HG03066 (cell line): ENCODE measurements at regions not wholly inside any gene's neighbourhood (a gene's known extent, or its start where the extent isn't known, plus 50 kb on each side); places are given as distances from the start of the nearest gene placed in this dataset.

ENCODE experiments used
- ATAC-seq: cut with Tn5 transposase; IDR thresholded peaks from one replicate; pipeline ENCODE4 v1.9.1; 2021; ENCODE audit warnings: low read depth; ENCODE audit not compliant: unreplicated experiment

DNA sequence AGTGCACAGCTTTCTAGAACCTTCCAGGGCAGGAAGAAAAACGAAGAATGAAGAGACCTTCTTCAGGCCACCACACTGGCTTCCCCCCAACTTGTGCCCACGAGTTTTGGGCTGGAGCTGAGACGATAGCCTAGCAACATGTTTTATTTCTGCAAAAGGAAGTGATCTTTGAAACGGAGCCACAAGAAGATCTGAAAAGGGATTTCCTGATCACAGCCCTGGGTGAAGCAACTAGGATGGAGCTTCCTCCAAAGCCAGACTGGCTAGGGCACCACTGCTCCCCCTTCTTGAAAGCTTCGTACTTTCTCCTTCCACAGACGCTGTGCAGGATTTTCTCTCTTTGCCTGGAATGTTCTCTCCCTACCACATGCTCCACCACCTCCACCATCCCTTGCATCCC lies 418.3 kb downstream of the MED13L start:
- ATAC-seq, result no peak

DNA sequence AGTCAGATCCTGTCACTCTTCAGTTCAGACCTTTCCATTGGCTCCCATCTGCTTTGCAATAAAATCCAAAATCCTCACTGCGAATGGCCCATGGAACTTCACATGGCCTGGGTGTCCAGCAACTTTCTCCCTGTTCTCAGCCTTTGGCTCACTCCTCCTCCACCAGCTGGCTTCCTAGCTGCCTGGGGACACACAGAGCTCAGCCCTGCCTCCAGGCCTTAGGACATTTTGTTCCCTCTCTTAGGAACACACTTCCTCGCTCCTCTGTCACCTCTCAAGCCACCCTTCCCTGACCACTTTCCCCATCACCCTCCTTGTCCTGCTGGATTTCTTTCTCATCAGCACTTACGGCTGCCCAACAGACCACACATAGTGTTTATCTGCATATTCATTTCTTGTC lies 419.6 kb downstream of the MED13L start:
- no peak for ATAC-seq

DNA sequence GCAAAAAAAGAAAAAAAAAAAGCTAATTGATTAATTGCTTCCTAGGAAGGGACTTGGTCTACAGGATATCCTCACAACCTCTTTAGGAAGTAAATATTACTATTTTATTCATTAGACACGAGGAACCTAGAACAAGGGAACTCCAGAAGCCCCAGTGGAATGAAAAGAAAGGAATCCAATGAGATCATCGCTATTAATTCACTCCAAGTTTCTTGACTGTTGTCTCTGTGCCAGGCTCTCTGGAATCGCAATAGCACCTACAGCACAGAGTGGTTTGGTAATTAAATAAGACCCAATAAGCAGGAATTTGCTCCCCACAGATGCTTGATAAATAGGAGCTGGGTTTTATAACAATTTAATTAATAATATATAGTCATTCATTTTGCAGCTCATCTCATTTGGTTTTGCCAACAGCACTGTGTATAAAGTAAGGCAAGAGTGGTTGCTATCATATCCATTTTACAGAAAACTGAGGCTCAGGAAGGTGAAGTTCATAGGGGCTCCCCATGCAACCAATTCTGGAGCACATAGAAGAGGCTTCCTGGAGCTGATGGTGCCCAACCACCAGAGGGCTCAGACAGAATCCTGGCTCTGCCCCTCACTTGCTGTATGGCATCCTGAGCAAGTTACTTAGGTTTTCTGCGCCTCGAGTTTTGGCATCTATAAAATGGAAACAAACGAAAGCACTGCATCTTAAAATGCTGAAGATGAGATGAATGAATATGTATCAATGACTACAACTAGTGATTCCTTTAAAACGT lies 420.2 kb downstream of the MED13L start:
- ATAC-seq, result no peak

DNA sequence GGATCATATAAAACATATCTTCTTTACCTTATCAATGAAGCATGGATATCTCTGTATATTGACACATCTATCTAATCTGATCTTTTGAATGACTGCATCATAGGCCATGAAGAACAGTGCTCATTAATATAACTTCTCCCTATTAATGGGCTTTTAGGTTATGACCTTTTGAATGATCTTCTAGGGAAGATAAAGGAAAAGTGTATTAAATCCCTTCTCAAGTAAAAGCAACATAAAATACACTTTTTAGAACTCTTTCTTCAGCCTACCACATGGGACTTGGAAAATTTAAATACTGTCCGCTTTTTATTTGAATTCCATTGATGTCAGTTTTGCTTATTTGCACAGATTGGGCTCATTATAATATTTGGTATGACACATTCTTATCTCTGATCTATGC lies 425.4 kb downstream of the MED13L start:
- ATAC-seq, result no peak

DNA sequence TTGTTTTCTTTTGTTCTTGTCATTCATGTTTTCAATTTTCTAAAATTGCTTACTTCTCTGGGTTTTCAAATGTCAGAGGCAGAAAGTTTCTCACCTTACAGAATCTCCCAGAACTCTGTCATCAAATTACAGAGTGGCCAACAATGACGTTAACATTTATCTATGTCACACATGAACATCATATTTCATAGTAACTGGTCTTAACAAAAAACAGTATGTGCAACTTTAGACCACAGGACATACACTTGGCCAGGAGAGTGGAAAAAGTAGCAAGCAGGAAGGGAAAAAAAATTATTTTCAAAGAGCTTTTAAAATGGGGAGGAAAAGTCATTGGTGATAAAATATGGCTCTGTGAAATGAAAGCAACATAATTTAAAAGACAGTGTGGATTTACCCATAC lies 426.5 kb downstream of the MED13L start:
- ATAC-seq, result no peak

DNA sequence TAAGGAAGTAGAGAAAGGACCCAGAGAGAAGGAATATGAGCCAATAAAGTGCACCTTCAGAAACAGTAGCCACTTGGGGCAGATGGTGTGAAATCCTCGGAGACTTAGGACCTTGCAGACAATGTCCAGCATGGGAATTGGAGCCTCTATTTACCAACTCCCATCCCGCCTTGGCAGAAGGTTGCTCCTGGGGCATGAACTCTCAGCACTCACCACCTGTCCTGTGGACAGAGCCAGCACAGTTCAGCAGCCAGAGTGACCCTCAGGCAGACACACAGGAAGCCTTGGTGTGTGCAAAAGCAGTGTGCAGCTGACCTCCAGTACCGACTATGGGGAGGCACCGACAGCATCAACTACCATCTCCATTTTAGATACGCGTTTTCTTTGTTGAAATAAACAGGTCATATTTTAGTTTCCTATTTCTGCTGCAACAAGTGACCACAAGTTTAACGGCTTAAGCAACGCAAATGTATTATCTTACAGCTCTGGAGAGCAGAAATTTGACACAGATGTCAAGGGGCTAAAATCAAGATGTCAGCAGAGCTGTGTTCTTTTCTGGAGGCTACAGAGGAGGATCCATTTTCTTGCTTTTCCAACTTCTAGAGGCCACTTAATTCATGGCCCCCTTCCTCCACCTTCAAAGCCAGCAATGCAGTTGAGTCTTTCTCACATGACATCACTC lies 428.1 kb downstream of the MED13L start:
- no peak for ATAC-seq

DNA sequence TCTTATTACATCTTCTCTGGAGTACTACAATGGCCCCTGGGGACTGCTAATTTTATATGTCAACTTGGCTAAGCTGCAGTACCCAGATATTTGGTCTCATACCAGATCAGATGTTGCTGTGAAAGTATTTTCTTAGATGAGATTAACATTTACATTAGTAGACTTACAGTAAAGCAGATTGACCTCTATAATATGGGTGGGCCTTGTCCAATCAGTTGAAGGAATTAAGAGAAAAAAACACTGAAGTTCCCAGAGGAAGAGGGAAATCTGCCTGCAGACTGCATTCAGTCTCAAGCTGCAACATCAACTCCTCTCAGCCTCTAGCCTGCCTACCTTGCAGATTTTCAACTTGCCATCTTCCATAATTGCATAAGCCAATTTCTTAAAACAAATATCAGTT lies 430.1 kb downstream of the MED13L start:
- ATAC-seq, result no peak

DNA sequence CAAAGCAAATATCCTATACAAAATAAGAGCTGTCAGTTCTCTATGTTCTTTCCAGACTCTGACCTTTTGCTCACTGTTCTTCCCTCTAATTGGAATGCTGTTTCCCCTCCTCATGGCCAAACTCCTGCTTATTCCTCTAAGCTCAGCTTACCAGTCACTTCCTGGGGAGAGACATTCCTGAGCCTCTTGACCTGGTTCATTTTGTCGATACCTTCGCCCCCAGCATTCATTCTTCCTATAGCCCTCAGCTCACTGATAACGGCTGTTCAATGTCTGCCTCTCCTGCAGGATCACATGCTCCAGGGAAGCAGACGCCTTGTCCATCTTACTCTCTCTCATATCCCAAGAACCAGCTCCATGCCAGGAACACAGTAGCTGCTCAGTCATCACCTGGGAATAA lies 431.0 kb downstream of the MED13L start:
- ATAC-seq, result no peak

DNA sequence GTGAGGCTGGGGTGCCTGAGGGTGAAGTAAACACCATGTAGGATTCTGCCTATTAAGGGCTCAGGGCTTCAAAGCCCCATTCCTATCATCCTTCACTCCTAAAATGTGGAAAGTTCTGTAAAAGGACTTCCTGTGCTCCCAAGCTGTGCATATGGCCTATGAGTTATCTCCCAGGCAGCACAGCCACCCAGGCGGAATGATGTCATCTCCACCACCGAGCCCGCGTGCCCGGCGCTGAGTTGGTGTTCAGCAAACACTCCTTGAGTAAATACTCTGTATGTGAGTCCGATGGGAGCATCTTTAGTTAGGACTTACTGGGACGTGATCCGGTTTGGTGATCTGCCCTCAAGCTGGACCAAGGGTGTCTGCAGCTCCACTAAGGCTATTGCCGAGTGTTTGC lies 437.3 kb downstream of the MED13L start:
- ATAC-seq, result no peak

DNA sequence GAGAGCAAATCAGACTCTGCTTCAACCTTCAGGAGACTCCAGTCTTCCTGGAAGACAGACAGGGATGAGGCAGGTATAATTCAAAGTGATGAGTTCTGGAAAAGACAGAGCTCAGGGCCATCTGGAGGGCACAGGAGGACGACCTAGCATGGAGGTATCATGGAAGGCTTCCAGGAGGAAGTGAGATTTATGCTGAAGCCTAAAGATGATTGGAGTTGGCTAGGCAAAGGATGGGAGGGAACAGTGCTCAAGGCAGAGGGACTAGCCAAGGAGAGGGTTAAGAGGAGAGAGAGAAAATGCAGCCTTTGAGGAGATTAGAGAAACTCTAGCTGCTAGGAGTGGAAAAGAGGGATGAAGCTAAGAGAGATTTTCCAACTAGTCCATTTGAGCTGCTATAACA lies 438.5 kb downstream of the MED13L start:
- no peak for ATAC-seq

DNA sequence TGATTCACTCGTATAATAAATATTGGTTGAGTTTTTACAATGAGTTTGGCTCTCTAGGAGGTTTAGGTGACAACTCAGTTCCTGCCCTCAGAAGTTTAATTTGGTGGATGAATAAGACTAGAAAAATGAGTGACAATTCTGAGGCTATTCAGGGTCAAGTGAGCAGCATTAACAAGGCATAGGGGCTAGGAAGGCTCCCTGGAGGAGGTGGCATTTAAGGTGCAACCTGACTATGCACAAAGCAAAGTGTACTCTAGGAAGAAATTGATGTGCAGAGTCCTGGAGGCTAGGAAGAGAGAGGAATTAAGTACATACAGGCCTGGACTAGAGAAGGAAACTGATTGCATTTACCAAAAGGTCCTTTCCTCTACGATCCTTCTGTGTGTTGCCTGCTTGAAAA lies 440.3 kb downstream of the MED13L start:
- ATAC-seq, result no peak

DNA sequence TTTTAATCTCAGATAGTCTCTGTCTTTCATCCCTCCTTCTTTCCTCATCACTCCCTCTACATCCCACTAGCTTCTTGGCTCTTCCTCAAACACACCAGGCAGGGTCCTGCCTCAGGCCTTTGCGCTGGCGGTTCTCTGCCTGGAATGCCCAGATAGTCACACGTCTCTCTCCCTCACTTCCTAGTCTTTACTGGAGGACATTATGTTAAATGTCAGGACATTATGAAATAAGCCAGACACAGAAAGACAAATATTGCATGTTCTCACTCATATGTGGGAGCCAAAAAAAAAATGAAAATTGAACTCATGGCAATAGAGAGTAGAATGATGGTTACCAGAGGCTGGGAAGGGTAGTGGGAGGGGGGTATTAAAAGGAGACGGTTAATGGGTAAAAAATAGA lies 442.0 kb downstream of the MED13L start:
- no peak for ATAC-seq

DNA sequence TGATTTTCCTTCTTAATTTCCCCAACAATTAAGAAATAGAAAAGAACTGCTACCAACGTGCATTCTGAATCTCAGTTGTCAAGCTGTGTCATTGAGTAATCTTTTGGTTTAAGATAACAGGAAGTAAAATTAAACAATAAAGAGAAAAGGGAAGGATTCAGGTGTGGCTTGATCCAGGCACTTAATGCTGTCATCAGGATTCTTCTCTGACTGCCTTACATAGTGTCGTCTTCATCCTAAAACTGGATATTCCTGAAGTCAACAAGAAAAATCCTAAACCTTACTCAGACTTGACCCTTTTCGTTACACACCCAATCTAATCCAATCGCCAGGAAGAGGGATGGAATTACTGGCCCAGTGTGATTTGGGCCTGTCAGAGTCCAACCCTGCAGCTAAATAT lies 443.8 kb downstream of the MED13L start:
- ATAC-seq, result no peak

DNA sequence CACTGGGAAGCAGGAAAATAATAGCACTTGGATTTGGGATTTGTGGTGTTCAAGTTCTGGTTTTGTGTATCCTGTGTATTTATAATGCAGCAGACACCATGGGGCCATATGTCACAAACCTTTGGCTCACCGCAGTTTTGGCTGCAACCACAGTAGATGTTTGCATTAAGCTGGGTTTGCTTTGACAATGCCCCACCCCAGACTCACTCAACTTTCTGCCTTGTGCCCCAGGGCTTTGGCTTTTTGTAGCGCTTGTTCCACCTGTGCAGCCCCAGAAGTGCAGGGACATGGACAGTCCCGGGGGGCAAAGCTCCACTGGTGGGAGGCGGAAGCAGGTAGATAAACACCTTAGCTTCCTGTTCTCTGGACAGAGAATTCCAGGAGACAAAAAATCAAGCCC lies 446.9 kb downstream of the MED13L start:
- no peak for ATAC-seq

DNA sequence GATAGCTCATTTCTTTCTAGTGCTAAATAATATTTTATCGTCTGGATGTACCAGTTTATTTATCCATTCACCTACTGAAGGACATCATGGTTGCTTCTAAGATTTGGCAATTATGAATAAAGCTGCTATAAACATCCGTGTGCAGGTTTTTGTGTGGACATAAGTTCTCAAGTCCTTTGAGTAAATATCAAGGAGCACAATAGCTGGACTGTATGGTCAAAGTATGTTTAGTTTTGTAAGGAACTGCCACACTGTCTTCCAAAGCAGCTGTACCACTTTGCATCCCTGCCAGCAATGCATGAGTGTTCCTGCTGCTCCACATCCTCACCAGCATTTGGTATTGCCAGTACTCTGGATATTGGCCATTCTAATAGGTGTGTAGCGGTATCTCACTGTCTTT lies 447.4 kb downstream of the MED13L start:
- ATAC-seq, result no peak

DNA sequence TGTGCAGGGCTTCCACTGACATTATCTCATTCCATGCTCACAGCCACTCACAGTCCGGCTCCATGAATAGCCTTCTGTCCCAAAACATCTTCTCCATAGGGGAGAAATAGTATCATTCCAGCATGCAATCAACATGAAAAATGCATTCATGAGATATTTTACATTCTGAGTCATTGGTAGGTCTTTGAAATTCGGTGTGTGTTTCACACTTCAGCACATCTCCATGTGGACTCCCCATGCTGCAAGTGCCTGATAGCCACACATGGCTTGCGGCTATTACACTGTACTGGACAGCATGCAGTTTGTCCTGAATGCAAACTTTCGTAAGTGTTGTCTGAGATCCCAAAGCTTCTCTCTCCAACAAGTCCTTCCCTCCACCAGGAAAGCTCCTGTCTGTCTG lies 449.3 kb downstream of the MED13L start:
- ATAC-seq, result no peak

DNA sequence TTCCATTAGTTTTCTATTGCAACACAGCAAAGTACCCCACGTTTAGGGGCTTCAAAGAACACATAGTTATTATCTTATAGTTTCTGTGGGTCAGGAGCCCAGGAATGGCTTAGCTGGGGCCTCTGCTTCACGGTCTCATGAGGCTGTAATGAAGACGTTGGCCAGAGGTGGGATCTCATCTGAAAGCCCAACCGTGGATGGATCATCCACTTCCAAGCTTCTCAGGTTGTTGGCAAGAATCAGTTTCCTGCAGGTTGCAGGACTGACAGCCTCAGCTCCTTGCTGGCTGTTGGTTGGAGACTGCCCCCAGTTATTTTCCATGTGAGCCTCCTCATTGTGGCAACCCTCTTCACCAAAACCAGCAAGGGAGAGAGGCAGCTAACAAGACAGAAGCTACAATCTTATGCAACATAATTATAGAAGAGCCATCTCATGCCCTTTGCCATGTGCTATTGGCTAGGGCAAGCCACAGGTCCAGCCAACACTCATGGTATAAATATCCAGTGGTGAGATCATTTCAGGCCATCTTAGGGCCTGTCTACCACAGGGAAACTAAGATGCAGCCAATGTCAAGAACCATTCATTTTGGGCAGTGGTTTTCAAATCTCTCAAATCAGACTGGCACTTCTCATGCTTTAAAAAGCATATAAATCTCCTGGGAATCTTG lies 452.4 kb downstream of the MED13L start:
- no peak for ATAC-seq

DNA sequence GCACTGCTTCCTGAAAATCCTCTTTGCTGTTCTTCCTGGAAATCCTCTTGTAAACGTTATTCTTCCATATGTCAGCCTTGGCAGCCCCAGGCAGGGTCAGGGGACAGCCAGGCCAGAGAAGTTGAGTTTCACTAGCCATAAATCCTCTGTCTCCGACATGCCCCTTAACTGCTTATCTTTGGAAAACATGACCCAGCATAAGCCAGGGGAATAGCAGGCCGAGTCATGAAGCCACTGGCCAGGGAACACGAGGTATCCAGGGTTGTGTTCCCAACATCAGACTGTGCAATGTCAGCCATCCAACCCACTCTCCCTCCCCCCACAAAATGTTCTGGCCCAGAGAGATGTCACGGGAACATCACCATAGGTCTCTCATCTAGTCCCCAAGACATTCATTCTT lies 453.9 kb downstream of the MED13L start:
- no peak for ATAC-seq

DNA sequence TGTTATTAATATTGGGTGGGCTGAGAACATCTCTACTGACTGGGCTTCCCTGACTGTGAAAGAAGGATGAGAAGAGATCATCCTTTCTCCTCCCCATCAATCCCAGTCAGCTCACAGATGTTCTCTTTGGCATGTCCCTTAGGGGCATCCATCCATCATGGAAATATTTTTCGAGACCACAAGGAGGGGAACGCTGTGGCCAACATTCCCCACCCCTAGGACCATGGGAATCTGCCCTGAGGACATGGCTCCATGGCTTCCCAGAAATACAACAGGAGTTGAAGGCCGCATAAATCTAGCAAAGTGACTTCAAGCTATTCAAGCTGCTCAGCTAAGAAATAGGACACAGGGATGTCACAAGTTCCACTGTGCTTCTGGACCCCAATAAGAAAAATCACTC lies 456.8 kb downstream of the MED13L start:
- no peak for ATAC-seq

DNA sequence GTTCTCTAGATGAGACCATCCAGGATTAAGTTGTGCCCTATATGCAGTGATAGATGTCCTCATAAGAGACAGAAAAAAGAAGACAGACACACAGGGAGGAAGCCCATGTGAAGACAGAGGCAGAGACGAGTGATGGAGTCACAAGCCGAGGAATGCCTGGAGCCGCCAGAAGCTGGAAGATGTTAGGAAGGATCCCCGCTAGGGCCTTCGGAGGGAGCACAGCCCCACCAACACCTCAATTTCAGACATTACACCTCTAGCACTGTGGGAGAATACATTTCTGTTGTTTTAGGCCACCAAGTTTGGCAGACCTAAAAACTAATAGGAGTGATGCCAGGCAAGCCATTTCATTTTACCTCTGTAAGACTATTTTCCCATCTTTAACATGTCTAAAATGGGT lies 458.5 kb downstream of the MED13L start:
- ATAC-seq, result no peak

DNA sequence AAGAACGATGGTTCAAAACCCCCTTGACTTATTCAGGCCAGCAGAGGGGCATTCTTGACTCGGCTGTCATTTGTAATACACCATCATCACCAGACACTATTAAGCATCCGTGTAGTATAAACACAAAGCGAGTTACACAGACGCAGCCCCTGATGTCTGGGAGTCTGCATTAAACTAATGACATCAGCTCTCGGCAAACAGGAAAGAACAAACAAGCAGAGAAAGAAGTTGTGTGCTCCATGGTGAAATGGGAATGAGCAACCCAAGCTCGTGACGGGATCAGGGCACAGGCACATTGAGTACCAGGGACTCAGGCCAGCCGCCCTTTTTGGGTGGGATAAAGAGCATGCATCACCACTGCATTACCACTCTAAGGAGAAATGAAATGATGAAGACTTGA lies 460.1 kb downstream of the MED13L start:
- no peak for ATAC-seq

DNA sequence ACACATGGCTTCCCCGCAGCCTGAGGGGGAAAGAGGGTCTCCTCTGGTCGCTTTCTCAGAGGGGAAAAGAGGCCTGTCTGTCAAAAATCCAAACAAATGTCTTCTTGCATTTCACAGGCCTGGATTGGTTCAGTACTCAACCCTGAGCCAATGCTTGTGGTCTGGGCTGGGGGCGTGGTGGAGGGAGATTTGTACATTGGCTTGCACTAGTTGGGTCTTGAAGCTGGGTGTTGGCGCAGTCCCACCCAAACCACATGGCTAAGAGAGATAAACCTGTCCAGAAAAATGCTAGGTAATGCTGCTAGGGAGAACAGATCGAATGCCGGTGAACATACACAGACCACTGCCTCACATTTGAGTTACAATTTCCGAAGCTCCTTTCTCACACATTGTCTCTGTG lies 461.6 kb downstream of the MED13L start:
- no peak for ATAC-seq
